OCI-LY7 (cell line): ENCODE measurements at regions not wholly inside any gene's neighbourhood (a gene's known extent, or its start where the extent isn't known, plus 50 kb on each side); places are given as distances from the start of the nearest gene placed in this dataset.

Experiments
- EZH2phosphoT487 ChIP-seq: fragments of 200-600 bp; sonication (generic); IDR thresholded peaks from 2 replicates; pipeline ENCODE4 v1.6.1; 2018; ENCODE audit warnings: low read depth, borderline replicate concordance, mild to moderate bottlenecking, mixed run types, antibody characterized with exemption, low read length, moderate library complexity, mixed read lengths
- TF ChIP-seq, protein P1 (sequence below): fragments of 200-600 bp; sonication (generic); conservative IDR thresholded peaks from 2 replicates; pipeline ENCODE4 v1.5.1; 2014; ENCODE audit warnings: mild to moderate bottlenecking, antibody characterized with exemption, low read length, moderate library complexity, mixed read lengths

DNA sequence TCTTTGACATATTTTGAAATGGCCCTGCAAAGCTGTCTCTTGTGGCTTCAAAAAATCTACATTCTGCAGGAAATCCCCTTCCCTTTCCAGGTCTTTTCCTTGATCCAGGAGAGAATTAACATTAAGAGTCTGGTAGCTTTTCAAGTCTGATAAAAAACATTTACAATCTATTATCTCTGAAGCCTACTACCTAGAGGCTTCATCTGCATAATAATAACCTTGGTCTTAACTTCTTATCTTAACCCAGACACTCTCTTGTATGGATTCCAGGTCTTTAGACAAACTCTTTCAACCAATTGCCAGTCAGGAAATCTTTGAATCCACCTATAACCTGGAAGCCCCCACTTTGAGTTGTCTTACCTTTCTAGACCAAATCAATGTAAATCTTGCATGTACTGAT, 179.3 kb upstream of the ZC3H15 start:
- TF ChIP-seq, protein P1, sequence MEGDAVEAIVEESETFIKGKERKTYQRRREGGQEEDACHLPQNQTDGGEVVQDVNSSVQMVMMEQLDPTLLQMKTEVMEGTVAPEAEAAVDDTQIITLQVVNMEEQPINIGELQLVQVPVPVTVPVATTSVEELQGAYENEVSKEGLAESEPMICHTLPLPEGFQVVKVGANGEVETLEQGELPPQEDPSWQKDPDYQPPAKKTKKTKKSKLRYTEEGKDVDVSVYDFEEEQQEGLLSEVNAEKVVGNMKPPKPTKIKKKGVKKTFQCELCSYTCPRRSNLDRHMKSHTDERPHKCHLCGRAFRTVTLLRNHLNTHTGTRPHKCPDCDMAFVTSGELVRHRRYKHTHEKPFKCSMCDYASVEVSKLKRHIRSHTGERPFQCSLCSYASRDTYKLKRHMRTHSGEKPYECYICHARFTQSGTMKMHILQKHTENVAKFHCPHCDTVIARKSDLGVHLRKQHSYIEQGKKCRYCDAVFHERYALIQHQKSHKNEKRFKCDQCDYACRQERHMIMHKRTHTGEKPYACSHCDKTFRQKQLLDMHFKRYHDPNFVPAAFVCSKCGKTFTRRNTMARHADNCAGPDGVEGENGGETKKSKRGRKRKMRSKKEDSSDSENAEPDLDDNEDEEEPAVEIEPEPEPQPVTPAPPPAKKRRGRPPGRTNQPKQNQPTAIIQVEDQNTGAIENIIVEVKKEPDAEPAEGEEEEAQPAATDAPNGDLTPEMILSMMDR: no peak
- TF ChIP-seq EZH2phosphoT487: no peak
